Stimulated activated naive CD4-positive, alpha-beta T cell (primary cell): ENCODE measurements at regions not wholly inside any gene's neighbourhood (a gene's known extent, or its start where the extent isn't known, plus 50 kb on each side); places are given as distances from the start of the nearest gene placed in this dataset.
"Not testable (repeated sequence)": the region's sequence is repeated elsewhere in the genome, so short reads cannot be mapped to it uniquely, and the experiment has no call there.

Experiments
- DNase-seq, 6 experiments: peaks; one replicate each; lab custom pipeline; 2025; lab: John Stamatoyannopoulos, UW

DNA sequence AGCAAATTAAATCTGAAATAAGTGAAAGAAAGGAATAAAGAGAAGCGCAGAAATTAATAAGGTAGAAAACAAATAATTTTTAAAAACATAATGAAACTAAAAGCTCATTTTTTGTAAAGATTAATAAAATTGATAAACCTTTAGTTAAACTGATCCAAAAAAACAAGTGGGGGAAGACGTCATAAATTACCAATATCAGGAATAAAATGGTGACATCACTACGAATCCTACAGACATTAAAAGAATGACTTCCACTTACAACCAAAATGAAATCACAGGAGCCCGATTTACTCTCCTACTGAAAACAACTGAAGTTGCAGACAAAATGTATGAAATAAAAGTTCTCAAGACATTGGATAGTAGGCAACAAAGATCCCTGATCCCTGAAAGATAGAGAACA lies 68.1 kb upstream of the IFFO2 start:
- DNase-seq: no peak

GRCh38 chr1:19023787-19024186 lies 67.3 kb upstream of the IFFO2 start:
- no peak for DNase-seq

DNA sequence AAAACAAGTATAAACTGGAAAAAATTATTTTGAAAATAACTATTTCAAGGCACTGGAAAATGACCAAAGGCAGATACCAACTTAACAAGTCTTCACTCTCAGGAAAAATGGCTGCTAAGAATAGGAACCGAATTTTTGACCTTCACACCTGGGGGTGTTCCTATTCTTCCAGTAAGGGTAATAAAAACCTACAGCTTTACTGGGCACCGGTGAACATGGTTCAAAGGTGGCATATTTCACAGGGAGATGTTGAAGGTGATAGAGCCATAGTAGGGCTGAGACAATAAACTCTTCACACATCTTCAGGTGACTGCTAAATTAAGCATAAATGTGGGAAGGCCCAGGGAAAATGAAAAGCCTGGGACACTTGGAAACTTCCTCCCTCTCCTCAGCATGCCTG lies 65.4 kb upstream of the IFFO2 start:
- no peak for DNase-seq

DNA sequence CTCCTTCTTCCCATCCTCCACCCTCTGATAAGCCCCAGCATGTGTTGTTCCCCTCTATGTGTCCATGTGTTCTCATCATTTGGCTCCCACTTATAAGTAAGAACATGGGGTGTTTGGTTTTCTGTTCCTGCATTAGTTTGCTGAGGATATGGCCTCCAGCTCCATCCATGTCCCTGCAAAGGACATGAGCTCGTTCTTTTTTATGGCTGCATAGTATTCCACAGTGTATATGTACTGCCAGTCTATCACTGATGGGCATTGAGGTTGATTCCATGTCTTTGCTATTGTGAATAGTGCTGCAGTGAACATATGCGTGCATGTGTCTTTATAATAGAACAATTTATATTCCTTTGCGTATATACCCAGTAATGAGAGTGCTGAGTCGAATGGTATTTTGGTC lies 62.8 kb upstream of the IFFO2 start:
- DNase-seq: not testable (repeated sequence)

DNA sequence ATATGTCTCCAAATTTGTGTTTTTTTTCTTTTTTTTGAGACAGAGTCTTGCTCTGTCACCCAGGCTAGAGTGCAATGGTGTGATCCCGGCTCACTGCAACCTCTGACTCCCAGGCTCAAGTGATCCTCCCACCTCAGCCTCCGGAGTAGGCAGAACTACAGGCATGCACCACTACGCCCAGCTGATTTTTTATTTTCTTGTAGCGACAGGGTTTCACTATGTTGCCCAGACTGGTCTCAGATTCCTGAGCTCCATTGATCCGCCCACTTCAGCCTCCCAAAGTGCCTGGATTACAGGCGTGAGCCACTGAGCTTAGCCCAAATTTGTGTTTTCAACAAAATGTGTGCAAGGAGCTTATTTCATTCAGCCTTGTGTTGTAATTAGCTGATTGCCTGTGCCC lies 59.0 kb upstream of the IFFO2 start:
- DNase-seq: no peak

- DNase-seq: no peak
Observed at GRCh38 chr1:19014765-19015164, 58.3 kb upstream of the IFFO2 start.

DNA sequence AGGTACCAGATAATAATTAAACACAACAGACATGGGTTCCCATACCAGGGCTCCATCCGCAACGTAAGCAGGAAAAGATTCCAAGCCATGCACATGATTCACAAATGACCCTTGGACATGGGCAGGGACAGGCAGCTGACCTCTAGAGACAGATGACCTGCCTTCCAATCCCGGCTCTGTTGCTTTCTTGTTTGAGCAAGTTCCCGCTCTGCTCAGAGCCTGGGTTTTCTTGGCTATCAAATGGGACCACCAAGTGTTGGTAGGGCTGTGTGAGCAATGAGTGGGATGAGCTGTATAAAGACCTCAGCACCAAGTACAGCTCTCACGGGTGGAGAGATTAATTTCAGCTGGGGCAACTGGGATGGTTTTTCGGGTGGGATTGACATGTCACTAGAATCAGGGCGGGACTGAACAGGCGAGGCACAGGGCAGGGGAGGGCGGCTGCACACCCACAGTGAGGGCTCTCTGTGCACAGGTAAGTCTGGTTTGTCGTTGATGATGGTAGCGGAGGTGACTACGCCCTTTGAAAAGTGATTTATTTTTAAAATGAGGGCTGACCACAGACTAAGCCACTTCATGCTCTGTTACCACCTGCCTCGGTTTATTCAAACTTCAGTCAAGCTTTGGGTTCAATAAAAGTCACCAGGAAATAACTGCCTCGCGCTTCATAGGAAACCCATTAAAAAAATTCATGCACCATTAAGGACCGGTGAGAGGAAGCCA lies 57.5 kb upstream of the IFFO2 start:
- DNase-seq: no peak

DNA sequence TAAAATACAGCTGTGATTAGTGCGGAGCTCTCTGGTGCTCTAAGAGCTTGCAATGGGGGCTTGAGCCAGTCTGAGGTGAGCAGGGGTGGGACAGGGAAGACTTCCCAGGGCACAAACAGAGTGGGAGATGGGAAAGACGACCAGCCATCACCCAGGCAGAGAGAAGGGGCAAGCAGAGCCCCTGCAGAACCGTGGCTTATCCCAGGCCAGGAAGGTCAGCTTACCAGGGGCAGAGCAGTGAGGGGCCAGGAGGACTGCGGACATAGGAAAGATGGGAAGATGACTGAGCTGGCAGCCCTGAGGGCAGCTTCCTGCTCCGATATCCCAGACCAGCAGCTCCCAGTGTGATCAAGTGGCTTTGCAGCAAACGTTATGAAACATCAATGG lies 55.4 kb upstream of the IFFO2 start:
- DNase-seq: no peak

DNA sequence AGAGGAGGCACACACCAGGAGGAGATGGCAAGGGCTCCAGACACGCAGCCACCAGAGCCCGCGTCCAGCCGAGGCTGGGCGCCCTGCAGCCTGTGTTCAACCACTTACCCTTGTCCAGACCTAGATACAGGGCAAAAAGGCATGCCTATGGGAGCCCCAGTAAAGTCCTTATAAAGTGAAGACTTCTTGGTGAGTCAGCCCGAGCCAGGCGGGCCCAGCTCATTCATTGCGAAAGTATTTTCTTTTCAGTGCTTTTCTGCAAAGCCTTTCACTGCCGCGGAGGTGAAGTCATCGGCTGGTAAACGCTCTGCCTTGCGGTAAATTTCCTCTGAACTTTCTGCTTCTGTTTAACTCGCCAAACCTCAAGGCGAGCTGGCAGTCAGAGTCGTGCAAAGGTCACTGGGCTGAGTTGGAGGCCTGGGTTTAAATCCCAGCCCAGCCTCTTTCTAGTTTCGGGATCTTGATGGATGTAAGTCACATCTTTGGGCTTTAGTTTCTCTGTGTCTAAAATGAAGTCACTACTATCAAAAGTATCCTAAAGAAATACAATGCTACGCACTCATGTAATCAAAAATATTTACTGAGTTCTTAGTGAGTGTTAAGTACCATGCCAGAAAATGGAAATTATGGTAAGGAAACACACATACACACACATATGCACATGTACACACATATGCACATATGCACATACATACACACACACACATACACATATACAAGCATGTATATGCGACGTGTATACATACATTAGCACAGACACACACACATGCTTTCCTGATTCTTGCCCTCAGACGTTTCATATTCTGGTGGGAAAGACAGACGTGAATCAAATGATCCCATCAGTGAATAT lies 54.7 kb upstream of the IFFO2 start:
- DNase-seq: peak in 4 of 6 experiments; percentile 19 to 52 (median 34)

GRCh38 chr1:19010503-19010902 lies 54.0 kb upstream of the IFFO2 start:
- DNase-seq: no peak

- no peak for DNase-seq
Observed at GRCh38 chr1:19009882-19010321, 53.4 kb upstream of the IFFO2 start.

- DNase-seq: no peak
Observed at GRCh38 chr1:19009126-19009881, 52.8 kb upstream of the IFFO2 start.

GRCh38 chr1:19007491-19008441 lies 51.3 kb upstream of the IFFO2 start:
- DNase-seq: no peak

- DNase-seq: no peak
Observed at GRCh38 chr1:19006837-19007271, 50.4 kb upstream of the IFFO2 start.
